ENCODE measurements at regions not wholly inside any gene's neighbourhood (a gene's known extent, or its start where the extent isn't known, plus 50 kb on each side); places are given as distances from the start of the nearest gene placed in this dataset.

DNA sequence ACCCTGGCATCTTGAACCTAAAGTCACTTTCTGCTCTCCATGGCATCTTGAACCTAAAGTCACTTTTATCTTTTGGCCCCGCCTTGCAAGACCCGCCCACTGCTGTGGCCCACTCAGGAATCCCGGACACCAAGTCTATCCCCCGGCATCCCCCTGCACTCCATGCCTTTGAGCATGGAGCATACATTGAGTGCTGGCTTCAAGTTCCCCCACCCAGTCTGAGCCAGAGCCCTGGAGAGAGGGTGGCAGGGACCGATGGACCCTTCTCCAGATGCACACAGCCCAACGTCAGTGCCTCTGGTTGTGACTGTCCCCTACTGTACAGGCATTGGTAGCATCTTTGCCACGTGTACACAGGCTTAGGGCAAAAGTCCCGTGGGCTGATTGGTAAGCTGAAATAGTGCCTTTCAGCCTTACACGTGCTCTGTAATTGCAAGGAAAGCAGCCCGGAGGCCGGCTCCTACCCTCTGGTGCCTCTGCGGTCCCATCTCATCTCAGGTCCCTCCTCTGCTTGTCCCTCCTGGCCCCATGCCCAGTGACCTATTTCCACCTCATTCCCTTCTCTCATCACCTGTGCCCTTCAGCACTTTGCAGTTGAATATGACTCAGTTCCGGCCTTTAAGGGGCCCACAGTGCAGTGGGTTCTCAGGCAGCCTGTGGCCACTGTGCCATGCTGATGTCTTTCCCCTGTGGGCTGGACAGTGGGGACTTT lies 154.0 kb downstream of the INHBB start (continued):
- TF ChIP-seq BACH1 (IDR thresholded peaks at IDR 0.05; ENCODE audit: low read length) (no peak), RBBP5 (IDR thresholded peaks at IDR 0.05; ENCODE audit: borderline replicate concordance, low read depth, low read length) (no peak), CBX5 (IDR thresholded peaks at IDR 0.05; ENCODE audit: low read depth, low read length) (no peak)
